ENCODE measurements at regions not wholly inside any gene's neighbourhood (a gene's known extent, or its start where the extent isn't known, plus 50 kb on each side); places are given as distances from the start of the nearest gene placed in this dataset.

GRCh38 chr4:104017213-104017612 is 297.4 kb upstream of the TACR3 start:
- TF ChIP-seq POLR2A (IDR thresholded peaks at IDR 0.05): no peak
- TF ChIP-seq, protein P1, sequence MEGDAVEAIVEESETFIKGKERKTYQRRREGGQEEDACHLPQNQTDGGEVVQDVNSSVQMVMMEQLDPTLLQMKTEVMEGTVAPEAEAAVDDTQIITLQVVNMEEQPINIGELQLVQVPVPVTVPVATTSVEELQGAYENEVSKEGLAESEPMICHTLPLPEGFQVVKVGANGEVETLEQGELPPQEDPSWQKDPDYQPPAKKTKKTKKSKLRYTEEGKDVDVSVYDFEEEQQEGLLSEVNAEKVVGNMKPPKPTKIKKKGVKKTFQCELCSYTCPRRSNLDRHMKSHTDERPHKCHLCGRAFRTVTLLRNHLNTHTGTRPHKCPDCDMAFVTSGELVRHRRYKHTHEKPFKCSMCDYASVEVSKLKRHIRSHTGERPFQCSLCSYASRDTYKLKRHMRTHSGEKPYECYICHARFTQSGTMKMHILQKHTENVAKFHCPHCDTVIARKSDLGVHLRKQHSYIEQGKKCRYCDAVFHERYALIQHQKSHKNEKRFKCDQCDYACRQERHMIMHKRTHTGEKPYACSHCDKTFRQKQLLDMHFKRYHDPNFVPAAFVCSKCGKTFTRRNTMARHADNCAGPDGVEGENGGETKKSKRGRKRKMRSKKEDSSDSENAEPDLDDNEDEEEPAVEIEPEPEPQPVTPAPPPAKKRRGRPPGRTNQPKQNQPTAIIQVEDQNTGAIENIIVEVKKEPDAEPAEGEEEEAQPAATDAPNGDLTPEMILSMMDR (IDR thresholded peaks at IDR 0.05): no peak
